GM21825 (cell line): ENCODE measurements at regions not wholly inside any gene's neighbourhood (a gene's known extent, or its start where the extent isn't known, plus 50 kb on each side); places are given as distances from the start of the nearest gene placed in this dataset.
"Not testable (repeated sequence)": the region's sequence is repeated elsewhere in the genome, so short reads cannot be mapped to it uniquely, and the experiment has no call there.

Experiments used
- ATAC-seq: cut with Tn5 transposase; IDR thresholded peaks from one replicate; pipeline ENCODE4 v1.9.1; 2021; ENCODE audit warnings: mild to moderate bottlenecking, moderate library complexity; ENCODE audit not compliant: unreplicated experiment

GRCh38 chr1:86798608-86799291 lies 94.4 kb downstream of the SH3GLB1 start:
- peak; percentile 73 for ATAC-seq

GRCh38 chr1:86803641-86804040 lies 99.3 kb downstream of the SH3GLB1 start:
- ATAC-seq, result not testable (repeated sequence)

- not testable (repeated sequence) for ATAC-seq
These were observed 101.6 kb downstream of the SH3GLB1 start for GRCh38 chr1:86805898-86806519.

GRCh38 chr1:86811142-86811924 lies 102.6 kb downstream of the SELENOF start:
- no peak for ATAC-seq

- ATAC-seq, result no peak
These were observed 101.6 kb downstream of the SELENOF start for GRCh38 chr1:86812286-86812685.
